Neural progenitor cell (in vitro differentiated cells): ENCODE measurements at regions not wholly inside any gene's neighbourhood (a gene's known extent, or its start where the extent isn't known, plus 50 kb on each side); places are given as distances from the start of the nearest gene placed in this dataset.

ENCODE experiments used
- CTCF ChIP-seq: fragments of 200-600 bp; sonication (generic); IDR thresholded peaks from 2 replicates; pipeline ENCODE4 v1.5.1; 2017; ENCODE audit warnings: antibody characterized with exemption, mild to moderate bottlenecking
- EZH2 ChIP-seq: fragments of 200-600 bp; sonication (generic); IDR thresholded peaks from 2 replicates; pipeline ENCODE4 v1.6.1; 2017; ENCODE audit warnings: antibody characterized with exemption, mild to moderate bottlenecking, moderate library complexity

DNA sequence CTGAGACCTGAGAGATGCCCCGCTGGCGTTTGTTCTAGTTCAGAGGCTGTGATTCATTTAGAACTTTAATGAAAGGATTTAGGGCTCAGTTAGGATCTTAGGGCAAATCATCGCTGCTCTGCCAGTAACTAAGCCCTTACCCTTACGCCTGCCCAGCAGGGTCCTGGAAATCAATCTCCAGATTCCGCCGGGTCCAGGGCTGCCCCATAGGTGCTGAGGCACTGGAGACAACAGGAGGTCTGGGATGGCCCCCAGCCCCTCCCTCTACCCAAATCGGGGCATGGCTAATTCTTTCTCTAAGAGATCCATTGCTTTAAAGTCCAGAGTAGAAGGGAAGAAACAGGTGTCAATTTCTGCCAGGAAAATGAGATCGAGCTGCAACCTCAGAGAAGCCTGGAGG, 83.1 kb downstream of the SDC1 start:
- TF ChIP-seq CTCF: no peak
- TF ChIP-seq EZH2: no peak
